HFF-Myc (cell line): ENCODE measurements at regions not wholly inside any gene's neighbourhood (a gene's known extent, or its start where the extent isn't known, plus 50 kb on each side); places are given as distances from the start of the nearest gene placed in this dataset.

Experiments
- DNase-seq: peaks from one replicate; pipeline ENCODE4 v3.0.0-alpha.2; 2011; ENCODE audit warnings: low read depth; ENCODE audit errors: extremely low read depth
- H3K4me3 ChIP-seq: replicated peaks from 2 replicates; pipeline ENCODE4 v1.5.1; 2011; ENCODE audit warnings: low read depth, mild to moderate bottlenecking, control low read depth, low read length
- TF ChIP-seq, protein P1 (sequence below): IDR thresholded peaks from 2 replicates; pipeline ENCODE4 v1.5.1; 2012; ENCODE audit warnings: mild to moderate bottlenecking, low read depth, low read length, control low read depth; ENCODE audit errors: missing control alignments

- TF ChIP-seq, protein P1, sequence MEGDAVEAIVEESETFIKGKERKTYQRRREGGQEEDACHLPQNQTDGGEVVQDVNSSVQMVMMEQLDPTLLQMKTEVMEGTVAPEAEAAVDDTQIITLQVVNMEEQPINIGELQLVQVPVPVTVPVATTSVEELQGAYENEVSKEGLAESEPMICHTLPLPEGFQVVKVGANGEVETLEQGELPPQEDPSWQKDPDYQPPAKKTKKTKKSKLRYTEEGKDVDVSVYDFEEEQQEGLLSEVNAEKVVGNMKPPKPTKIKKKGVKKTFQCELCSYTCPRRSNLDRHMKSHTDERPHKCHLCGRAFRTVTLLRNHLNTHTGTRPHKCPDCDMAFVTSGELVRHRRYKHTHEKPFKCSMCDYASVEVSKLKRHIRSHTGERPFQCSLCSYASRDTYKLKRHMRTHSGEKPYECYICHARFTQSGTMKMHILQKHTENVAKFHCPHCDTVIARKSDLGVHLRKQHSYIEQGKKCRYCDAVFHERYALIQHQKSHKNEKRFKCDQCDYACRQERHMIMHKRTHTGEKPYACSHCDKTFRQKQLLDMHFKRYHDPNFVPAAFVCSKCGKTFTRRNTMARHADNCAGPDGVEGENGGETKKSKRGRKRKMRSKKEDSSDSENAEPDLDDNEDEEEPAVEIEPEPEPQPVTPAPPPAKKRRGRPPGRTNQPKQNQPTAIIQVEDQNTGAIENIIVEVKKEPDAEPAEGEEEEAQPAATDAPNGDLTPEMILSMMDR = no peak
- no peak overlapping the region for H3K4me3 ChIP-seq
- no peak for DNase-seq
Observed at GRCh38 chr13:80039000-80039399, 301.9 kb downstream of the SPRY2 start.

- no peak overlapping the region for H3K4me3 ChIP-seq
- DNase-seq = no peak
- TF ChIP-seq, protein P1 = no peak
Observed at GRCh38 chr13:80038371-80038770, 302.6 kb downstream of the SPRY2 start.

GRCh38 chr13:80037505-80037888 is 303.4 kb downstream of the SPRY2 start:
- TF ChIP-seq, protein P1 = no peak
- no peak overlapping the region for H3K4me3 ChIP-seq
- DNase-seq = peak; percentile 51

GRCh38 chr13:80036845-80037504 is 304.0 kb downstream of the SPRY2 start:
- H3K4me3 ChIP-seq = no peak overlapping the region
- no peak for DNase-seq
- TF ChIP-seq, protein P1 = no peak

DNA sequence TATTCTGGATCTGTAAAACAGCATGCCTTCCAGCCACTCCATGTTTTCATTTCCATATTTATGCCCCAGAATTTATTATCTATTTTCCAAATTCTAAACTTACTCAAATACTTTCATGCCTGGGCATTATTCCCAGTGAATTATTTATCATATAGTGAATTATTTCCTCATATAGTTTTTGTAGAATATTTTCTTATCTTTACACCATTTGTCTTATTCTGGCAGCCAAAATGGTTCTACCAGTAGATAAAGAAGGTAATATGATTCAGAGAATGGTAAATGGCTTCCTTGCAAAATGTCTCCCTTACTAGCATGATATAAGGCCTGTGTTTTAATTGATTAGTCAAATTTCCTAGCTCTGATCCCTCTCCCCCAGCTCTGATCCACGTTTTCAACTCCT is 305.8 kb downstream of the SPRY2 start:
- TF ChIP-seq, protein P1 = no peak

DNA sequence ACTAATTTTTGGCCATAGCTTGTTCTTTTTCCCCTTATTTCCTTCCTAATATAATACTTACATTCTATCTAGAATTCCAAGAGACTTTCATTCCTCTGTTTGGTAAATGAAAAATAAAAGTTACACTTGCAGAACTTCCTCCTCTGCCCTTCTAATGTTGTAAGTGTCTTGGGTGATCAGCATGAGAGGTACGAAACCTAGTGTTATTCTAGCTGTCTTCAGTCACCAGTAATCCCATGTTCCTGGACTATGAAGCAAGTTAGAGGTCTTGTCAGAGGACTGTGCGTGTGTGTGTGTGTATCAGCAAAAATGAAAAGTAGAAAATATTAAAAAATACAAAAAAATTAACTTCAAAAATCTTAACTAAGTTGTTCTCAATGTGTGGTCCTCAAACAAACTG is 307.0 kb downstream of the SPRY2 start:
- H3K4me3 ChIP-seq = no peak overlapping the region
- no peak for DNase-seq
- TF ChIP-seq, protein P1 = no peak

More for the DNA sequence above, 305.8 kb downstream of the SPRY2 start:
- no peak overlapping the region for H3K4me3 ChIP-seq
- DNase-seq = no peak

GRCh38 chr13:80033286-80033685 is 307.6 kb downstream of the SPRY2 start:
- no peak for DNase-seq
- no peak overlapping the region for H3K4me3 ChIP-seq
- TF ChIP-seq, protein P1 = no peak
